Gastrocnemius medialis (tissue), 4 donors: ENCODE measurements at regions not wholly inside any gene's neighbourhood (a gene's known extent, or its start where the extent isn't known, plus 50 kb on each side); places are given as distances from the start of the nearest gene placed in this dataset.

Experiments
- ATAC-seq, 2 donors: fragments of 150-250 bp; one replicate each; pipeline ENCODE4 v1.9.1; 2016
- DNase-seq, 2 donors: peaks; one replicate each; pipeline ENCODE4 v3.0.0-alpha.2; 2019
- H3K27ac ChIP-seq, 4 donors: fragments of 200-600 bp; sonication (generic); 1 replicate in 1 of 4; 2 replicates in 3 of 4; pipeline ENCODE4 v1.5.1; 2016 to 2018; ENCODE audit warnings: mild to moderate bottlenecking in 2 of 4, moderate library complexity in 1 of 4
- H3K27me3 ChIP-seq, 3 donors: fragments of 200-600 bp; sonication (generic) in 2 of 3; 1 replicate in 1 of 3; 2 replicates in 2 of 3; pipeline versions ENCODE4 v1.5.1 to v1.6.0; 2016 to 2019; ENCODE audit warnings: mild to moderate bottlenecking in 1 of 3, moderate library complexity in 1 of 3
- H3K36me3 ChIP-seq, 2 donors: fragments of 200-600 bp; sonication (generic) in 1 of 2; one replicate each; pipeline ENCODE4 v1.5.1; 2017 to 2018
- H3K4me1 ChIP-seq, 2 donors: fragments of 200-600 bp; sonication (generic) in 1 of 2; one replicate each; pipeline ENCODE4 v1.5.1; 2016 to 2017; ENCODE audit warnings: mild to moderate bottlenecking in 2 of 2
- H3K4me3 ChIP-seq, 4 donors: fragments of 200-600 bp; sonication (generic) in 3 of 4; 1 replicate in 1 of 4; 2 replicates in 3 of 4; pipeline ENCODE4 v1.5.1; 2016 to 2019; ENCODE audit warnings: mild to moderate bottlenecking in 2 of 4
- H3K9me3 ChIP-seq, 3 donors: fragments of 200-600 bp; sonication (generic) in 2 of 3; 1 replicate in 1 of 3; 2 replicates in 2 of 3; pipeline ENCODE4 v1.5.1; 2016 to 2019
- POLR2A ChIP-seq, 2 donors: fragments of 450-650 bp; IDR thresholded peaks; one replicate each; pipeline ENCODE4 v1.6.1; 2017; ENCODE audit warnings: antibody characterized with exemption in 2 of 2, mild to moderate bottlenecking in 2 of 2, moderate library complexity in 2 of 2
- in situ Hi-C, 4 donors: fragments of 200-750 bp; cut with MboI; loops; one replicate each; pipeline versions ENCODE4 v1.15.0 to v1.8.0; 2017; ENCODE audit warnings: low sequenced_read_pairs in 4 of 4
- intact Hi-C: fragments of 100-400 bp; cut with DNase I; formaldehyde crosslinking; loops from one replicate; pipeline ENCODE4 v1.15.1; 2023; ENCODE audit warnings: low total_unique reads
- TF ChIP-seq, protein P1 (sequence below), 5 experiments: fragments of 450-650 bp in 3 of 5; fragments of 200-600 bp in 2 of 5; sonication (generic) in 2 of 5; IDR thresholded peaks in 4 of 5; conservative IDR thresholded peaks in 1 of 5; 1 replicate in 4 of 5; 2 replicates in 1 of 5; pipeline ENCODE4 v1.5.1; 2016 to 2019; ENCODE audit warnings: antibody characterized with exemption in 5 of 5, mild to moderate bottlenecking in 3 of 5, moderate library complexity in 3 of 5

DNA sequence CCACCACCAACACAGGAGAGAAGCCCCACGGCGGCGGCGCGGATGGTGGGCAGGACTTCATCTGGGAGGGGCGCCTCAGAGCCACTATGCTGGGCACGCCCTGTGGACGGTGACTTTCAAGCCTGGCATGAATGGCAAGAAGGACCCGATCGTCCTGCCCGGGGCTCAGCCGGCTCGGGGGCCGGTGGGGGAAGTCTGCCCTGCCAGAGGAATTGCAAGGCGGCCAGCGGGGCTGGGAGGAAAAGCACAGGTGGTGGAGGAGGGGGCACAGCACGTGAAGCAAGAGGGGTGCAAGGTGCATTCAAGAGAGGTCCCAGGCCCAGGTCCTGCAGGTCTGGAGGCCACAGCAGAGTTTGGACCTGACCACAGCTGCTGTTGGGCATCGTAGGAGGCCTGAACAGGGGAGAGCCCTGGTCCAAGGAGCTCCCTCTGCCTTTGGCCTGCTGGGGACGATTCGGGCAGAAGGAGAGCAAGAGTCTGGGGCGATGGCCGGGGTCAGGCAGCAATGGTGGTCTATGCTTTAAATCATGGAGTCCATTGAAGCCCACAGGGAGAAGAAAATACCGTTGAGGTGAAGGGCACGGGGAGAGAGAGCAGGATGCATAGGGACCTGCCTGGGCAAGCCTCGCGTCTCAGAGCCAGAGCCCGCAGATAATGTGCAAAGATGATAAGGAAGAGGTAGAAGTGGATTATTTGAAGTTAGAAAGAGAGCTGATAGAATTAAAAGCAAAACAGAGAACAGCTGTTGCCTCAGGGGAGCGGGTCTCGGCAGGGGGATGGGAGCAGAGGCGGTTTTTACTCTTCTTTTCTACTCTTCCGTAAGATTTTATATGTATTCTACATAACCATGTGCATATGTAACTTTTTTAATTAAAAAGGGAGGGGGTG is 82.6 kb upstream of the SHISAL1 start:
- TF ChIP-seq POLR2A (IDR thresholded peaks at IDR 0.05): no peak
- TF ChIP-seq, protein P1, sequence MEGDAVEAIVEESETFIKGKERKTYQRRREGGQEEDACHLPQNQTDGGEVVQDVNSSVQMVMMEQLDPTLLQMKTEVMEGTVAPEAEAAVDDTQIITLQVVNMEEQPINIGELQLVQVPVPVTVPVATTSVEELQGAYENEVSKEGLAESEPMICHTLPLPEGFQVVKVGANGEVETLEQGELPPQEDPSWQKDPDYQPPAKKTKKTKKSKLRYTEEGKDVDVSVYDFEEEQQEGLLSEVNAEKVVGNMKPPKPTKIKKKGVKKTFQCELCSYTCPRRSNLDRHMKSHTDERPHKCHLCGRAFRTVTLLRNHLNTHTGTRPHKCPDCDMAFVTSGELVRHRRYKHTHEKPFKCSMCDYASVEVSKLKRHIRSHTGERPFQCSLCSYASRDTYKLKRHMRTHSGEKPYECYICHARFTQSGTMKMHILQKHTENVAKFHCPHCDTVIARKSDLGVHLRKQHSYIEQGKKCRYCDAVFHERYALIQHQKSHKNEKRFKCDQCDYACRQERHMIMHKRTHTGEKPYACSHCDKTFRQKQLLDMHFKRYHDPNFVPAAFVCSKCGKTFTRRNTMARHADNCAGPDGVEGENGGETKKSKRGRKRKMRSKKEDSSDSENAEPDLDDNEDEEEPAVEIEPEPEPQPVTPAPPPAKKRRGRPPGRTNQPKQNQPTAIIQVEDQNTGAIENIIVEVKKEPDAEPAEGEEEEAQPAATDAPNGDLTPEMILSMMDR (IDR thresholded peaks at IDR 0.05 in 4 of 5, conservative IDR thresholded peaks at IDR 0.05 in 1 of 5): no peak
- H3K4me1 ChIP-seq: no peaks in the 10 kb centered on the region
- no peak for DNase-seq
- no peak overlapping the region for H3K4me3 ChIP-seq
- no peaks in the 10 kb centered on the region for H3K36me3 ChIP-seq
- in situ Hi-C loops (no loop called here), intact Hi-C loops (no loop called here)
- H3K27me3 ChIP-seq: peaks cover 0 to 4% (median 0%) of the 10 kb centered on the region in 3 donors
- no peak overlapping the region for H3K27ac ChIP-seq
- H3K9me3 ChIP-seq: no peaks in the 10 kb centered on the region
- no peak for ATAC-seq

DNA sequence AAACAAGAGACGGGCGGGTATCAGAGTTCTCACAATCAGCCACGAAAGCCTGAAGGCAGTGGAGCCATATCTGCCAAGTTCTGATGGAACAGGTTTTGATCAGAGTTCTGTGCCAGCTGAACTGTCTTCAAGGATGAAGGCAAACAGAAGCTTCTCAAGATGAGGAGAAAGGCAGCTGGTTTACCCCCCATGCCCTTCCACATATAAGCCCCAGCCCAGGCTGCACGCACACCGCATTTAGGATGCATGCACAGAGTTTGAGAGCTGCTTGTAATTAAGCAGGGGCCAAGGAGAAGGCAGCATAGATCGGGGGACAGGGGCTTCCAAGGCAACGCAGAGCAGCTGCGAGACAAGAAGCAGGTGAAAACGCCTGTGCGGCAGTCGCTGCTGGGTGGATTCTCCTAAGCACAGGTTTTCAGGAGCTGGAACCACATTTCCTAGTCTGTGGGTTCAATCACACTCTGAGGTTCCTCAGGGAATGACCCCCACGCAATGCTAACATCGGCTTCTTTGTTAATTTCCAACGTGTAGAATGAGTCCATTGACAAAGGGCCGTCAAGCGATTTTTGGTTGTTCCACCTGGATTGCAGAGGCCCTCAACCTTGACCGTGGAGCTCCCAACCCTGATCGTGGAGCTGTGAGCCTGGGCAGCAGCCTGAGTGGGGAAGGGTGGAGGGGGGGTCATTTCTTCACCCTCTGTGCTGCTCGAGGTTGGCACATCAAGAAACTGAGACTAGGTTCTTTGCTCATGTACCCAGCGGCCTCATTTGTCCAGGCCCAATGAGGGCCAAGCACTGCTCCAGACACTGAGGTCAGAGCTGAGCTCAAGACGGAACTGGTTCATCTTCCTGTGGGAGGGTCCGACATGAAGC is 81.7 kb upstream of the SHISAL1 start:
- no peaks in the 10 kb centered on the region for H3K4me1 ChIP-seq
- in situ Hi-C loops (no loop called here), intact Hi-C loops (no loop called here)
- no peaks in the 10 kb centered on the region for H3K9me3 ChIP-seq
- no peaks in the 10 kb centered on the region for H3K36me3 ChIP-seq
- no peak for ATAC-seq
- TF ChIP-seq POLR2A (IDR thresholded peaks at IDR 0.05): no peak
- TF ChIP-seq, protein P1 (IDR thresholded peaks at IDR 0.05 in 4 of 5, conservative IDR thresholded peaks at IDR 0.05 in 1 of 5): no peak
- peaks cover 0 to 4% (median 0%) of the 10 kb centered on the region in 3 donors for H3K27me3 ChIP-seq
- H3K27ac ChIP-seq: no peak overlapping the region
- no peak overlapping the region for H3K4me3 ChIP-seq
- no peak for DNase-seq

DNA sequence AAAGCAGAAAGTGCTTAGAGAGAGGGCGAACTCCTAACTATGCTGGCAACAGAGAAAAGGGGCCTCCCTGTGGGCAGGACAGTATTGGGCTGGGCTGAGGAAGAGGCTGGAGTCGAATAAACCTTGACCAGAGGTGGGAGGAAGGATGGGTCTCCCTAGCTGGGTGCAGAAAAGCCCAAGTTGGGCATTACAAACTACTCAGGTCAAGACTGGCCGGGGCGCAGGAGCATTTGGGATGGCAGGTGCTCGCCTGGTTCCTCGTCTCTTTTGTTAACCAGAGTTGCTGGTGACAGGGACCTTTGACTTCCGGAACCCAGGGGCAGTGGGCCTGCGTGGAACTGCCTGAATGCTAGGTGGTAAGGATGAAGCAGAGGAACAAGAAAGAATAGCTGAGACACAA is 80.3 kb upstream of the SHISAL1 start:
- H3K4me1 ChIP-seq: no peaks in the 10 kb centered on the region
- TF ChIP-seq POLR2A (IDR thresholded peaks at IDR 0.05): no peak
- TF ChIP-seq, protein P1 (IDR thresholded peaks at IDR 0.05 in 4 of 5, conservative IDR thresholded peaks at IDR 0.05 in 1 of 5): no peak
- no peak overlapping the region for H3K4me3 ChIP-seq
- H3K27ac ChIP-seq: no peak overlapping the region
- intact Hi-C loops: no loop called here
- H3K36me3 ChIP-seq: no peaks in the 10 kb centered on the region
- DNase-seq (no peak), ATAC-seq (no peak)
- in situ Hi-C loops: no loop called here
- H3K27me3 ChIP-seq: peaks cover 0 to 7% (median 4%) of the 10 kb centered on the region in 3 donors
- H3K9me3 ChIP-seq: no peaks in the 10 kb centered on the region

DNA sequence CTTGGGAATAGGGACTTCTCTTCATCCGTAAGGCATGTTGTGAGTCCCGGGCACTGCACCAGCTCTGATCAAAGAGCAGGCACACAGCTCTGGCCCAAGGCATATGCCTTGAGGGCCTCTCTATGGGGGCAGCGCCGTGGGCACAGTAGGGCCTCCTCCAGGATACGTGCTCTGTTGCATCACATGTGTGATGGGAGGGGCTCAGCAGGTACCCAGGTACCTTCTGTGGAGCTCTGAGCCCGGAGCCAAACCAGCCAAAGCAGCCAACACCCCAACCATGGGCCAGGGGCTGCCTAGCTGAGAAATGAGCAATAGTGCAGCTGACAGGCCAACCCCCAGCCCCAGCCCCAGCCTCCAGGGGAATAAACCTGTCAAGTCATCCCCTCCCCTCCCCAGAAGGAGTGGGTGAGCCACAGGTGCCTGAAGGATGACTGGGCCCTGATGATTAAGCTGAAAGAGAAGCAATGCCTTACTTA is 79.7 kb upstream of the SHISAL1 start:
- H3K36me3 ChIP-seq: no peaks in the 10 kb centered on the region
- intact Hi-C loops (no loop called here), in situ Hi-C loops (no loop called here)
- no peaks in the 10 kb centered on the region for H3K4me1 ChIP-seq
- no peaks in the 10 kb centered on the region for H3K9me3 ChIP-seq
- H3K27me3 ChIP-seq: peaks cover 0 to 12% (median 4%) of the 10 kb centered on the region in 3 donors
- H3K4me3 ChIP-seq: no peak overlapping the region
- DNase-seq (no peak), ATAC-seq (no peak)
- H3K27ac ChIP-seq: no peak overlapping the region
- TF ChIP-seq, protein P1 (IDR thresholded peaks at IDR 0.05 in 4 of 5, conservative IDR thresholded peaks at IDR 0.05 in 1 of 5): no peak
- TF ChIP-seq POLR2A (IDR thresholded peaks at IDR 0.05): no peak
